Right lung (tissue), 2 donors: ENCODE measurements at regions not wholly inside any gene's neighbourhood (a gene's known extent, or its start where the extent isn't known, plus 50 kb on each side); places are given as distances from the start of the nearest gene placed in this dataset.

Experiments
- DNase-seq, 2 donors: peaks; one replicate each; pipeline ENCODE4 v3.0.0-alpha.2; 2013

GRCh38 chr17:52390422-52390821 lies 231.9 kb upstream of the CA10 start:
- no peak for DNase-seq

GRCh38 chr17:52389632-52390031 lies 231.1 kb upstream of the CA10 start:
- DNase-seq, result no peak

- no peak for DNase-seq
These were observed 230.4 kb upstream of the CA10 start for GRCh38 chr17:52388941-52389340.

- no peak for DNase-seq
These were observed 226.2 kb upstream of the CA10 start for GRCh38 chr17:52384695-52385094.

- DNase-seq, result peak; percentile 13 to 38
These were observed 225.1 kb upstream of the CA10 start for GRCh38 chr17:52383493-52384100.

- DNase-seq, result no peak
These were observed 220.3 kb upstream of the CA10 start for GRCh38 chr17:52378860-52379259.

GRCh38 chr17:52376137-52376536 lies 217.6 kb upstream of the CA10 start:
- DNase-seq, result no peak

- no peak for DNase-seq
These were observed 210.4 kb upstream of the CA10 start for GRCh38 chr17:52368886-52369285.

- DNase-seq, result no peak
These were observed 199.3 kb upstream of the CA10 start for GRCh38 chr17:52357854-52358253.

- DNase-seq, result no peak
These were observed 178.3 kb upstream of the CA10 start for GRCh38 chr17:52336796-52337195.

GRCh38 chr17:52306314-52306713 lies 147.8 kb upstream of the CA10 start:
- DNase-seq, result no peak

GRCh38 chr17:52298881-52299280 lies 140.4 kb upstream of the CA10 start:
- no peak for DNase-seq

GRCh38 chr17:52297230-52298010 lies 138.9 kb upstream of the CA10 start:
- no peak for DNase-seq

- no peak for DNase-seq
These were observed 135.8 kb upstream of the CA10 start for GRCh38 chr17:52294301-52294700.

GRCh38 chr17:52287611-52288010 lies 129.1 kb upstream of the CA10 start:
- DNase-seq, result no peak

GRCh38 chr17:52283872-52284271 lies 125.4 kb upstream of the CA10 start:
- DNase-seq, result no peak

- DNase-seq, result no peak
These were observed 118.0 kb upstream of the CA10 start for GRCh38 chr17:52276381-52277008.

- no peak for DNase-seq
These were observed 113.3 kb upstream of the CA10 start for GRCh38 chr17:52271781-52272180.

GRCh38 chr17:52255347-52255746 lies 96.8 kb upstream of the CA10 start:
- no peak for DNase-seq

- DNase-seq, result no peak
These were observed 86.2 kb upstream of the CA10 start for GRCh38 chr17:52244689-52245088.

- no peak for DNase-seq
These were observed 83.8 kb upstream of the CA10 start for GRCh38 chr17:52242268-52242667.

- no peak for DNase-seq
These were observed 78.6 kb upstream of the CA10 start for GRCh38 chr17:52237151-52237550.

- DNase-seq, result no peak
These were observed 77.0 kb upstream of the CA10 start for GRCh38 chr17:52235516-52235915.
